ENCODE measurements at regions not wholly inside any gene's neighbourhood (a gene's known extent, or its start where the extent isn't known, plus 50 kb on each side); places are given as distances from the start of the nearest gene placed in this dataset.

DNA sequence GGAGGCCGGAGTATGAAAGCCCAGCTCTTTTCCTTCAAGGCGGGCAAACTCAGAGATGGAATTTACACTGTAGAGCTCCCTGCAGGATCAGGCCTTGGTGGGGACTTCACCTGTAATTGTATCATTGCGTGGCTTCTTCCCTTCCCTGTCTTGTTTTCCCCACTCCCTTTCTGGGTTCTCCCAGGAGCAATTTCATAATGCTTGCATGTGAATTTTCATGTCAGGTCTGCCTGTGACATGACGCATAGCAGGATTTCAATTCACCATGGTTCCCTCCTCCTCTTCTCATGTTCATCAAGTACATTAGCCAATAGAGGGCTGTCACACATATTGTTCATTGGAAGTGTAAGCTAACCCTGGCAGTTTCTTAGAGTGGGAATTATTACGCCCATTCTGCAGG is 197.7 kb downstream of the RPS24 start:
- TF ChIP-seq CHD2 (IDR thresholded peaks at IDR 0.05; ENCODE audit: low read length, partially characterized antibody), result no peak
- WGBS (ENCODE audit: low lambda C conversion rate), result 94% methylated on average over 5 of the region's 5 CpGs
- CTCF ChIA-PET, result interaction anchor here (0.7 to 1.8 kb wide), 5 partner anchors 12 to 71 kb away, joined by 3 to 4 read pairs (median 3); no protein-coding TSS in a partner anchor

DNA sequence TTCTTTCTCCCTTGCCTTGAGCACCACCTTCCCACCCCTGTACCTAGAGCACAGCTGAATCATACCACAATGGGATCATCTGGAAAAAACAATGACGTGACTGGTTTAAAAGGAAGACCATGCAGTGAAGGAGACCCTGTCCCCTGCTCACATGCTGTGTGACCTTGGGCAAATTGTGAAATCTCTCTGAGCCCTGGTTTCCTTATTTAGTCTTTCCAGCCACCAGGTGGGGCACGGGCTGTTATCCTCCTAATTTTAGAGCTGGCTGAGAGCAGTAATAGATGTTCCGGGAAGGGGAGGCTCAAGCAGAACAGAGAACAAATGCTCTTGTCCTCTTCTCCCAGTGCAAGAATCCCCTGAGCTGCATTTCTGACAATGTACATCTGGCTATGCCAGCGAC is 198.3 kb downstream of the RPS24 start:
- Histone ChIP-seq H3K27ac (ENCODE audit: low read depth in 2 of 2, low read length in 1 of 2) (no peak overlapping the region), H3K4me1 (ENCODE audit: control insufficient read depth in 1 of 2, insufficient read depth in 2 of 2, low read depth in 1 of 2, low read length in 1 of 2) (peaks cover 0 to 18% of the 10 kb centered on the region in 2 experiments; a peak in 2 of 4 replicates), H3K79me2 (ENCODE audit: insufficient read depth) (no peaks in the 10 kb centered on the region), H3K9ac (no peak overlapping the region), H2AFZ (ENCODE audit: low read depth) (no peak overlapping the region), H3K27me3 (ENCODE audit: insufficient read depth) (no peaks in the 10 kb centered on the region), H3K9me2 (no peaks in the 10 kb centered on the region), H3K9me3 (no peaks in the 10 kb centered on the region), H3F3A (replicated peaks; ENCODE audit: insufficient read depth) (no peaks in the 10 kb centered on the region), H3K4me3 (ENCODE audit: low read depth in 2 of 2, low read length in 1 of 2) (no peak overlapping the region), H3K36me3 (replicated peaks in 1 of 2; ENCODE audit: control insufficient read depth in 1 of 2, insufficient read depth in 2 of 2, low read length in 1 of 2) (no peaks in the 10 kb centered on the region), H4K20me1 (ENCODE audit: insufficient read depth) (no peaks in the 10 kb centered on the region), H3K4me2 (no peak overlapping the region)
- ChIA-PET CTCF (interaction anchor here (0.7 to 1.9 kb wide), 7 partner anchors 12 to 70 kb away, joined by 3 to 5 read pairs (median 4); no protein-coding TSS in a partner anchor), POLR2A (no interaction called here)
- no peak for DNase-seq
- WGBS (ENCODE audit: low lambda C conversion rate), result 96% methylated on average over 3 of the region's 4 CpGs
- peak; percentile 36 for TF ChIP-seq RAD21 (IDR thresholded peaks at IDR 0.05; ENCODE audit: low read length)
- TF ChIP-seq RFX5 (IDR thresholded peaks at IDR 0.05; ENCODE audit: low read length), result no peak
- TF ChIP-seq, protein P1, sequence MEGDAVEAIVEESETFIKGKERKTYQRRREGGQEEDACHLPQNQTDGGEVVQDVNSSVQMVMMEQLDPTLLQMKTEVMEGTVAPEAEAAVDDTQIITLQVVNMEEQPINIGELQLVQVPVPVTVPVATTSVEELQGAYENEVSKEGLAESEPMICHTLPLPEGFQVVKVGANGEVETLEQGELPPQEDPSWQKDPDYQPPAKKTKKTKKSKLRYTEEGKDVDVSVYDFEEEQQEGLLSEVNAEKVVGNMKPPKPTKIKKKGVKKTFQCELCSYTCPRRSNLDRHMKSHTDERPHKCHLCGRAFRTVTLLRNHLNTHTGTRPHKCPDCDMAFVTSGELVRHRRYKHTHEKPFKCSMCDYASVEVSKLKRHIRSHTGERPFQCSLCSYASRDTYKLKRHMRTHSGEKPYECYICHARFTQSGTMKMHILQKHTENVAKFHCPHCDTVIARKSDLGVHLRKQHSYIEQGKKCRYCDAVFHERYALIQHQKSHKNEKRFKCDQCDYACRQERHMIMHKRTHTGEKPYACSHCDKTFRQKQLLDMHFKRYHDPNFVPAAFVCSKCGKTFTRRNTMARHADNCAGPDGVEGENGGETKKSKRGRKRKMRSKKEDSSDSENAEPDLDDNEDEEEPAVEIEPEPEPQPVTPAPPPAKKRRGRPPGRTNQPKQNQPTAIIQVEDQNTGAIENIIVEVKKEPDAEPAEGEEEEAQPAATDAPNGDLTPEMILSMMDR (IDR thresholded peaks at IDR 0.05), result peak; percentile 23; the same call in 1 of the 2 replicates
- TF ChIP-seq, protein P2, sequence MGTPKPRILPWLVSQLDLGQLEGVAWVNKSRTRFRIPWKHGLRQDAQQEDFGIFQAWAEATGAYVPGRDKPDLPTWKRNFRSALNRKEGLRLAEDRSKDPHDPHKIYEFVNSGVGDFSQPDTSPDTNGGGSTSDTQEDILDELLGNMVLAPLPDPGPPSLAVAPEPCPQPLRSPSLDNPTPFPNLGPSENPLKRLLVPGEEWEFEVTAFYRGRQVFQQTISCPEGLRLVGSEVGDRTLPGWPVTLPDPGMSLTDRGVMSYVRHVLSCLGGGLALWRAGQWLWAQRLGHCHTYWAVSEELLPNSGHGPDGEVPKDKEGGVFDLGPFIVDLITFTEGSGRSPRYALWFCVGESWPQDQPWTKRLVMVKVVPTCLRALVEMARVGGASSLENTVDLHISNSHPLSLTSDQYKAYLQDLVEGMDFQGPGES (IDR thresholded peaks at IDR 0.05; ENCODE audit: low read depth, low read length), result no peak
- no peak for TF ChIP-seq MEF2A (IDR thresholded peaks at IDR 0.05; ENCODE audit: borderline replicate concordance, low read depth)
- TF ChIP-seq SMC3 (IDR thresholded peaks at IDR 0.05; ENCODE audit: low read depth, low read length), result peak; percentile 37; the same call in 1 of the 2 replicates
- TF ChIP-seq SIN3A (IDR thresholded peaks at IDR 0.05; ENCODE audit: borderline replicate concordance, low read depth, low read length), result no peak

More for the DNA sequence above, 197.7 kb downstream of the RPS24 start:
- DNase-seq, result no peak
- H3F3A ChIP-seq (replicated peaks; ENCODE audit: insufficient read depth), result no peaks in the 10 kb centered on the region
- H3K9ac ChIP-seq, result no peak overlapping the region
- H3K36me3 ChIP-seq (replicated peaks in 1 of 2; ENCODE audit: control insufficient read depth in 1 of 2, insufficient read depth in 2 of 2, low read length in 1 of 2), result no peaks in the 10 kb centered on the region
- H3K9me2 ChIP-seq, result no peaks in the 10 kb centered on the region
- no peak overlapping the region for H3K27ac ChIP-seq (ENCODE audit: low read depth in 2 of 2, low read length in 1 of 2)
- H3K4me1 ChIP-seq (ENCODE audit: control insufficient read depth in 1 of 2, insufficient read depth in 2 of 2, low read depth in 1 of 2, low read length in 1 of 2), result peaks cover 0 to 18% of the 10 kb centered on the region in 2 experiments; a peak in 2 of 4 replicates
- H3K27me3 ChIP-seq (ENCODE audit: insufficient read depth), result no peaks in the 10 kb centered on the region
- no peaks in the 10 kb centered on the region for H3K9me3 ChIP-seq
- H4K20me1 ChIP-seq (ENCODE audit: insufficient read depth), result no peaks in the 10 kb centered on the region
- POLR2A ChIA-PET, result no interaction called here
- H3K79me2 ChIP-seq (ENCODE audit: insufficient read depth), result no peaks in the 10 kb centered on the region
- H2AFZ ChIP-seq (ENCODE audit: low read depth), result no peak overlapping the region
- no peak overlapping the region for H3K4me3 ChIP-seq (ENCODE audit: low read depth in 2 of 2, low read length in 1 of 2)
- no peak overlapping the region for H3K4me2 ChIP-seq
